ENCODE measurements at regions not wholly inside any gene's neighbourhood (a gene's known extent, or its start where the extent isn't known, plus 50 kb on each side); places are given as distances from the start of the nearest gene placed in this dataset.

GRCh38 chrX:106323357-106323756 is 155.3 kb downstream of the PWWP3B start:
- Mint-ChIP-seq H3K36me3 (ENCODE audit: insufficient read depth, unreplicated experiment) (no peaks in the 10 kb centered on the region), H3K4me1 (ENCODE audit: insufficient read depth, unreplicated experiment) (no peaks in the 10 kb centered on the region), H3K27me3 (ENCODE audit: insufficient read depth, unreplicated experiment) (peaks cover 63% of the 10 kb centered on the region), H3K4me3 (ENCODE audit: unreplicated experiment) (no peak overlapping the region), H3K9me3 (ENCODE audit: unreplicated experiment) (no peaks in the 10 kb centered on the region), H3K27ac (ENCODE audit: low read depth, unreplicated experiment) (no peak overlapping the region)
- CTCF ChIA-PET = no interaction called here
- POLR2A ChIA-PET = interaction anchor here (0.6 kb wide), 1 partner anchor 12 kb away, joined by 3 read pairs; no protein-coding TSS in a partner anchor
- no peak for DNase-seq (ENCODE audit: unreplicated experiment)
- BruUV-seq (replicated peaks) = no TSS peak
- intact Hi-C loops (cut with micrococcal nuclease) = no loop called here
- no peak for TF ChIP-seq CTCF (IDR thresholded peaks at IDR 0.05; ENCODE audit: unreplicated experiment)

GRCh38 chrX:106331606-106332005 is 163.5 kb downstream of the PWWP3B start:
- Mint-ChIP-seq H3K27ac (ENCODE audit: low read depth, unreplicated experiment) (no peak overlapping the region), H3K4me1 (ENCODE audit: insufficient read depth, unreplicated experiment) (no peaks in the 10 kb centered on the region), H3K4me3 (ENCODE audit: unreplicated experiment) (no peak overlapping the region), H3K9me3 (ENCODE audit: unreplicated experiment) (no peaks in the 10 kb centered on the region), H3K27me3 (ENCODE audit: insufficient read depth, unreplicated experiment) (peaks cover 45% of the 10 kb centered on the region), H3K36me3 (ENCODE audit: insufficient read depth, unreplicated experiment) (peaks cover 5% of the 10 kb centered on the region)
- ChIA-PET CTCF (no interaction called here), POLR2A (no interaction called here)
- TF ChIP-seq CTCF (IDR thresholded peaks at IDR 0.05; ENCODE audit: unreplicated experiment) = no peak
- DNase-seq (ENCODE audit: unreplicated experiment) = no peak
- intact Hi-C loops (cut with micrococcal nuclease) = no loop called here
- BruUV-seq (replicated peaks) = no TSS peak

GRCh38 chrX:106341823-106342222 is 173.7 kb downstream of the PWWP3B start:
- Mint-ChIP-seq H3K4me3 (ENCODE audit: unreplicated experiment) (no peak overlapping the region), H3K9me3 (ENCODE audit: unreplicated experiment) (peaks cover 8% of the 10 kb centered on the region), H3K27me3 (ENCODE audit: insufficient read depth, unreplicated experiment) (peaks cover 13% of the 10 kb centered on the region), H3K27ac (ENCODE audit: low read depth, unreplicated experiment) (no peak overlapping the region), H3K4me1 (ENCODE audit: insufficient read depth, unreplicated experiment) (no peaks in the 10 kb centered on the region), H3K36me3 (ENCODE audit: insufficient read depth, unreplicated experiment) (no peaks in the 10 kb centered on the region)
- CTCF ChIA-PET = no interaction called here
- POLR2A ChIA-PET = interaction anchor here (0.6 kb wide), 1 partner anchor 322 kb away, joined by 3 read pairs; no protein-coding TSS in a partner anchor
- DNase-seq (ENCODE audit: unreplicated experiment) = peak; percentile 18
- no peak for TF ChIP-seq CTCF (IDR thresholded peaks at IDR 0.05; ENCODE audit: unreplicated experiment)
- intact Hi-C loops (cut with micrococcal nuclease) = no loop called here
- no TSS peak for BruUV-seq (replicated peaks)

- TF ChIP-seq CTCF (IDR thresholded peaks at IDR 0.05; ENCODE audit: unreplicated experiment) = no peak
- Mint-ChIP-seq H3K36me3 (ENCODE audit: insufficient read depth, unreplicated experiment) (no peaks in the 10 kb centered on the region), H3K4me3 (ENCODE audit: unreplicated experiment) (no peak overlapping the region), H3K27me3 (ENCODE audit: insufficient read depth, unreplicated experiment) (peaks cover 17% of the 10 kb centered on the region), H3K27ac (ENCODE audit: low read depth, unreplicated experiment) (no peak overlapping the region), H3K4me1 (ENCODE audit: insufficient read depth, unreplicated experiment) (no peaks in the 10 kb centered on the region), H3K9me3 (ENCODE audit: unreplicated experiment) (no peaks in the 10 kb centered on the region)
- ChIA-PET POLR2A (no interaction called here), CTCF (no interaction called here)
- intact Hi-C loops (cut with micrococcal nuclease) = no loop called here
- no peak for DNase-seq (ENCODE audit: unreplicated experiment)
- BruUV-seq (replicated peaks) = no TSS peak
These were observed 188.5 kb downstream of the PWWP3B start for GRCh38 chrX:106356580-106356979.
